Gastrocnemius medialis (tissue), 4 donors: ENCODE measurements at regions not wholly inside any gene's neighbourhood (a gene's known extent, or its start where the extent isn't known, plus 50 kb on each side); places are given as distances from the start of the nearest gene placed in this dataset.

Experiments
- ATAC-seq, 2 donors: fragments of 150-250 bp; one replicate each; pipeline ENCODE4 v1.9.1; 2016
- DNase-seq, 2 donors: peaks; one replicate each; pipeline ENCODE4 v3.0.0-alpha.2; 2019
- H3K27ac ChIP-seq, 4 donors: fragments of 200-600 bp; sonication (generic); 1 replicate in 1 of 4; 2 replicates in 3 of 4; pipeline ENCODE4 v1.5.1; 2016 to 2018; ENCODE audit warnings: mild to moderate bottlenecking in 2 of 4, moderate library complexity in 1 of 4
- H3K27me3 ChIP-seq, 3 donors: fragments of 200-600 bp; sonication (generic) in 2 of 3; 1 replicate in 1 of 3; 2 replicates in 2 of 3; pipeline versions ENCODE4 v1.5.1 to v1.6.0; 2016 to 2019; ENCODE audit warnings: mild to moderate bottlenecking in 1 of 3, moderate library complexity in 1 of 3
- H3K36me3 ChIP-seq, 2 donors: fragments of 200-600 bp; sonication (generic) in 1 of 2; one replicate each; pipeline ENCODE4 v1.5.1; 2017 to 2018
- H3K4me1 ChIP-seq, 2 donors: fragments of 200-600 bp; sonication (generic) in 1 of 2; one replicate each; pipeline ENCODE4 v1.5.1; 2016 to 2017; ENCODE audit warnings: mild to moderate bottlenecking in 2 of 2
- H3K4me3 ChIP-seq, 4 donors: fragments of 200-600 bp; sonication (generic) in 3 of 4; 1 replicate in 1 of 4; 2 replicates in 3 of 4; pipeline ENCODE4 v1.5.1; 2016 to 2019; ENCODE audit warnings: mild to moderate bottlenecking in 2 of 4
- H3K9me3 ChIP-seq, 3 donors: fragments of 200-600 bp; sonication (generic) in 2 of 3; 1 replicate in 1 of 3; 2 replicates in 2 of 3; pipeline ENCODE4 v1.5.1; 2016 to 2019
- POLR2A ChIP-seq, 2 donors: fragments of 450-650 bp; IDR thresholded peaks; one replicate each; pipeline ENCODE4 v1.6.1; 2017; ENCODE audit warnings: antibody characterized with exemption in 2 of 2, mild to moderate bottlenecking in 2 of 2, moderate library complexity in 2 of 2
- in situ Hi-C, 4 donors: fragments of 200-750 bp; cut with MboI; loops; one replicate each; pipeline versions ENCODE4 v1.15.0 to v1.8.0; 2017; ENCODE audit warnings: low sequenced_read_pairs in 4 of 4
- intact Hi-C: fragments of 100-400 bp; cut with DNase I; formaldehyde crosslinking; loops from one replicate; pipeline ENCODE4 v1.15.1; 2023; ENCODE audit warnings: low total_unique reads
- TF ChIP-seq, protein P1 (sequence below), 5 experiments: fragments of 450-650 bp in 3 of 5; fragments of 200-600 bp in 2 of 5; sonication (generic) in 2 of 5; IDR thresholded peaks in 4 of 5; conservative IDR thresholded peaks in 1 of 5; 1 replicate in 4 of 5; 2 replicates in 1 of 5; pipeline ENCODE4 v1.5.1; 2016 to 2019; ENCODE audit warnings: antibody characterized with exemption in 5 of 5, mild to moderate bottlenecking in 3 of 5, moderate library complexity in 3 of 5

DNA sequence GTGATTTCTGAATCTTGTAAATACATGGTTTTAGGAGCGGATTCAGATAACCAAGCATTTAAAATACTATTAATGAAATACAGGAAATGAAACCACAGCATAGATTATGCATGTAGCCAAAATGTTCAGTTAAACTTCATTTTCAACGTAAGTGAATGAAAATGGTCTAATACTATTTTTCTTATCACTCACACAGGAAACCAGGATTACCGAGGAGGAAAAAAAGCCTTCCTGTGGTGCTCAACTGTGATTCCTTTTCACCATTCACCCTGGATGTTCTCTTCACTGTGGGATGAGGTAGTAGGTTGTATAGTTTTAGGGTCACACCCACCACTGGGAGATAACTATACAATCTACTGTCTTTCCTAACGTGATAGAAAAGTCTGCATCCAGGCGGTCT, 83.4 kb upstream of the ZNF169 start:
- intact Hi-C loops (no loop called here), in situ Hi-C loops (no loop called here)
- TF ChIP-seq, protein P1, sequence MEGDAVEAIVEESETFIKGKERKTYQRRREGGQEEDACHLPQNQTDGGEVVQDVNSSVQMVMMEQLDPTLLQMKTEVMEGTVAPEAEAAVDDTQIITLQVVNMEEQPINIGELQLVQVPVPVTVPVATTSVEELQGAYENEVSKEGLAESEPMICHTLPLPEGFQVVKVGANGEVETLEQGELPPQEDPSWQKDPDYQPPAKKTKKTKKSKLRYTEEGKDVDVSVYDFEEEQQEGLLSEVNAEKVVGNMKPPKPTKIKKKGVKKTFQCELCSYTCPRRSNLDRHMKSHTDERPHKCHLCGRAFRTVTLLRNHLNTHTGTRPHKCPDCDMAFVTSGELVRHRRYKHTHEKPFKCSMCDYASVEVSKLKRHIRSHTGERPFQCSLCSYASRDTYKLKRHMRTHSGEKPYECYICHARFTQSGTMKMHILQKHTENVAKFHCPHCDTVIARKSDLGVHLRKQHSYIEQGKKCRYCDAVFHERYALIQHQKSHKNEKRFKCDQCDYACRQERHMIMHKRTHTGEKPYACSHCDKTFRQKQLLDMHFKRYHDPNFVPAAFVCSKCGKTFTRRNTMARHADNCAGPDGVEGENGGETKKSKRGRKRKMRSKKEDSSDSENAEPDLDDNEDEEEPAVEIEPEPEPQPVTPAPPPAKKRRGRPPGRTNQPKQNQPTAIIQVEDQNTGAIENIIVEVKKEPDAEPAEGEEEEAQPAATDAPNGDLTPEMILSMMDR (IDR thresholded peaks at IDR 0.05 in 4 of 5, conservative IDR thresholded peaks at IDR 0.05 in 1 of 5), result no peak
- no peak for TF ChIP-seq POLR2A (IDR thresholded peaks at IDR 0.05)
- H3K36me3 ChIP-seq, result peaks cover 0 to 17% of the 10 kb centered on the region in 2 donors
- H3K27me3 ChIP-seq, result no peaks in the 10 kb centered on the region
- H3K9me3 ChIP-seq, result no peaks in the 10 kb centered on the region
- ATAC-seq, result no peak
- peak overlapping the region in 3 of 4 donors; percentile 16 to 100 (median 95) for H3K27ac ChIP-seq
- peaks cover 83 to 93% of the 10 kb centered on the region in 2 donors for H3K4me1 ChIP-seq
- DNase-seq, result no peak
- no peak overlapping the region for H3K4me3 ChIP-seq

DNA sequence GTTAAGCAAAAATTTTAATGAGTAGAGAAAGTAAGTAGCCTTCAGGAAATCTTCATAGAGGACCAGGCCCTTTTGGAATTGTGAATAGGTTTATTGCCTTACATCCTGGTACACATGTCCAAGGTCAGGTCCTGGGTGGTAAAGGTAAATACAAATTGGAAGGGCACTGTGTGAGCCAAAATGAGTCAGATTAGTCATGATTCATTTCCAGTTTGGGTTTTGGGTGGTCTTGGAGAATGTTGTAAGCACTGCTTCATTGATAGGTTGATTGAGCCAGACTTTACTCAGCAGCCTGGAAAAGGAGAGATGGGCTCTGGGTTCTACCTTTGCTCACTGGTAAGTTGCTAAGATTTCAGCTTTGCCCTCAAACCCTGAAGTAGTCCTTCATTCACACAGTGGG, 82.5 kb upstream of the ZNF169 start:
- H3K4me1 ChIP-seq, result peaks cover 81 to 89% of the 10 kb centered on the region in 2 donors

DNA sequence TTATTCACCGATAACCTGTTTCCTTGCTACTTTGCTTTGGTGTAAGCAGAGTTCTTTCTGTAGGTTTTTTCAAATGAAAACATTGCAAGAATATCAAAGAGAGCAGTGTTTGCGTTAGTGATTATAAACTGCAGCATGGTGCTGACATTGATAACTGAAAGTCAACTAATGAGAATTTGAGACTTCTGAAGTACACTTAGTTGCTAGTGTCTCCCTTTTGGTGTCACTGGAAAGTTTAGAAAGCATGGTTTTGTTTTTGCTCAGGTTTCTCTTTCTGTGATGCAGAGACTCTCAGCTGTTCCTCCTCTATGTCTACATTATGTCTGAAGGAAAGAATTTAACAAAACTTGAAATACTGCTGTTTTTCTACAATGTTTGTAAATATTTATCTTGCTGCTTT, 80.2 kb upstream of the ZNF169 start:
- TF ChIP-seq POLR2A (IDR thresholded peaks at IDR 0.05), result no peak
- TF ChIP-seq, protein P1 (IDR thresholded peaks at IDR 0.05 in 4 of 5, conservative IDR thresholded peaks at IDR 0.05 in 1 of 5), result no peak
- no peaks in the 10 kb centered on the region for H3K27me3 ChIP-seq
- H3K4me3 ChIP-seq, result no peak overlapping the region
- in situ Hi-C loops (no loop called here), intact Hi-C loops (no loop called here)
- peaks cover 70 to 78% of the 10 kb centered on the region in 2 donors for H3K4me1 ChIP-seq
- peaks cover 0 to 17% of the 10 kb centered on the region in 2 donors for H3K36me3 ChIP-seq
- H3K27ac ChIP-seq, result peak overlapping the region in 2 of 4 donors; percentile 20 to 27
- no peak for DNase-seq
- no peak for ATAC-seq
- no peaks in the 10 kb centered on the region for H3K9me3 ChIP-seq

More for the DNA sequence above, 82.5 kb upstream of the ZNF169 start:
- in situ Hi-C loops, result no loop called here
- Histone ChIP-seq H3K27me3 (no peaks in the 10 kb centered on the region), H3K36me3 (peaks cover 0 to 17% of the 10 kb centered on the region in 2 donors), H3K27ac (peak overlapping the region in 3 of 4 donors; percentile 7 to 33 (median 20)), H3K9me3 (no peaks in the 10 kb centered on the region), H3K4me3 (no peak overlapping the region)
- intact Hi-C loops, result no loop called here
- no peak for TF ChIP-seq POLR2A (IDR thresholded peaks at IDR 0.05)
- TF ChIP-seq, protein P1 (IDR thresholded peaks at IDR 0.05 in 4 of 5, conservative IDR thresholded peaks at IDR 0.05 in 1 of 5), result no peak
- DNase-seq (no peak), ATAC-seq (no peak)

DNA sequence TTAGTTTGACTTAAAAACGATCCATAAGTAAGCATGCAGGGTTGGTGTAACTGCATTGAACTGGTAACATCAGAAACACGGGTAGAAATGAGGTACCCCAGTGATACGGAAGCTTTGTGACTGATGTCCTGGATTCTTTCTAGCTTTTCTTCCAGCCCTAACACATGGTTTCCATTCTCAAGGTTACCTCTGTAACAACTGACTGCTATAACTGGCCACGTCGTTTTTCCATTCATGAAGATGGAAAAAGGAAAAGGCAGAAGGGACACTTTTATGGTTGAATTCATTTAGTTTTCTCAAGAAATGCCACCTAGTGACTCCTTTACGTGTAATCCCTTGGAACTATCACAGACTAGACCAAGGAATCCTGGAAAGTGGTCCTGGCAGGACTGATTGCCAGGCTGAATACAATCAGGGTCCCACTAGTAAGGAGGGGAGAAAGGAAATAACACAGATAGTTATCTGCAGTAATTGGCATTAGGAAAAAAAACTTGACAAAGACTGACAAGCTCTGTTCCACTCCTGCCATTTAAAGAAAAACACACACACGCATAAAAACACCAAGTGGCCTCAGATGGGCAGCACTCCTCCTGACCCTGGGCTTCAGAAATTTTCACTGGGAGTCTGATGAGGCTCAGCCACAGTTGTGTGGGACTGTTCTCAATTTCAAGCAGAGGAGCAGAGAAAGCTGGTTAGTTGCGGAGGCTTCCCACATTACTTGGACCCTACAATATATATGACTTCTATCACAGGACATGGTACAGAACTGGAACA, 77.5 kb upstream of the ZNF169 start:
- intact Hi-C loops (no loop called here), in situ Hi-C loops (no loop called here)
- no peak for TF ChIP-seq POLR2A (IDR thresholded peaks at IDR 0.05)
- TF ChIP-seq, protein P1 (IDR thresholded peaks at IDR 0.05 in 4 of 5, conservative IDR thresholded peaks at IDR 0.05 in 1 of 5), result no peak
- H3K27me3 ChIP-seq, result no peaks in the 10 kb centered on the region
- peaks cover 0 to 11% of the 10 kb centered on the region in 2 donors for H3K36me3 ChIP-seq
- peak overlapping the region; percentile 5 to 44 (median 42) for H3K27ac ChIP-seq
- peak in 1 of 2 donors; percentile 36 for ATAC-seq
- no peak overlapping the region for H3K4me3 ChIP-seq
- DNase-seq, result no peak
- no peaks in the 10 kb centered on the region for H3K9me3 ChIP-seq
- peaks cover 43 to 52% of the 10 kb centered on the region in 2 donors for H3K4me1 ChIP-seq
